ENCODE measurements at regions not wholly inside any gene's neighbourhood (a gene's known extent, or its start where the extent isn't known, plus 50 kb on each side); places are given as distances from the start of the nearest gene placed in this dataset.

DNA sequence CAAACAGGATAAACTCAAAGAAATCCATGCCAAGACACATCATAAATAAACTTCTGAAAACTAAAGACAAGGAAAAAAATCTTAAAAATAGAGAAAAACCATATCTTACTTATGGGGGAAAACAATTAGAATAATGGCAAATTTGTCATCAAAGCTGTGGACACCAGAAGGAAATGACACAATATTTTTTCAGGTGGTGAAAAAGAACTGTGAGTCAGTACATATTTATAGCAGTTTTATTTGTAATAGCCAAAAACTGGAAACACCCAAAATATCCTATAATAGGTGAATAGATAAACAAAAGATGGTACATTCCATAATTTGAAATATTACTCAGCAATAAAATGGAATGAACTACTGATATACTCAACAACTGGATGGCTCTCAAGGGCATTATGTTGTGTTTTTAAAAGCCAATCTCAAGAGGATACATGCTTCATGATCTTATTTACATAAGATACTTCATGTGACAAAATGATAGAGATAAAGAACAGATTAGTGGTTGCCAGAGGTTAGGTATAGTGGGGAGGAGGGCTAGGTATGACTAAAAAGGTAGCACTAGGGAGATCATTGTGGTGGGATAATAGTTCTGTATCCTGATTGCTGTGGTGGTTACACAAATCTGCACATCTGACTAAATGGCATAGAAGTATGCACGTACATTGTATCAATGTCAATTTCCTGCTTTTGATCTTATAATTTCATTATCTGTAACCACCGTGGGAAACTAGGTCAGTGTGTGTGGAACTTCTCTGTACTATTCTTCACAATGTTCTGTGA lies 191.9 kb downstream of the PPP1R2C start:
- Histone ChIP-seq H3K4me2 (ENCODE audit: low read length) (no peak overlapping the region), H3K27ac (ENCODE audit: low read depth, low read length) (no peak overlapping the region), H3K4me1 (ENCODE audit: control insufficient read depth, low read length) (peaks cover 3% of the 10 kb centered on the region; the same call in 1 of the 2 replicates), H3F3A (ENCODE audit: control insufficient read depth, insufficient read depth) (no peaks in the 10 kb centered on the region), H3K79me2 (ENCODE audit: control insufficient read depth, low read length) (no peaks in the 10 kb centered on the region), H4K20me1 (ENCODE audit: control insufficient read depth, insufficient read depth, low read depth, low read length) (no peaks in the 10 kb centered on the region), H3K4me3 (ENCODE audit: low read length) (no peak overlapping the region), H3K27me3 (ENCODE audit: control insufficient read depth, low read length) (no peaks in the 10 kb centered on the region), H3K9me2 (replicated peaks; ENCODE audit: control insufficient read depth, low read length) (no peaks in the 10 kb centered on the region), H3K9me3 (ENCODE audit: control insufficient read depth, insufficient read depth, low read length) (no peaks in the 10 kb centered on the region), H3K36me3 (ENCODE audit: control insufficient read depth, low read length) (no peaks in the 10 kb centered on the region)
- TF ChIP-seq EZH2phosphoT487 (IDR thresholded peaks at IDR 0.05; ENCODE audit: borderline replicate concordance, low read length) = no peak
- TF ChIP-seq, protein P1, sequence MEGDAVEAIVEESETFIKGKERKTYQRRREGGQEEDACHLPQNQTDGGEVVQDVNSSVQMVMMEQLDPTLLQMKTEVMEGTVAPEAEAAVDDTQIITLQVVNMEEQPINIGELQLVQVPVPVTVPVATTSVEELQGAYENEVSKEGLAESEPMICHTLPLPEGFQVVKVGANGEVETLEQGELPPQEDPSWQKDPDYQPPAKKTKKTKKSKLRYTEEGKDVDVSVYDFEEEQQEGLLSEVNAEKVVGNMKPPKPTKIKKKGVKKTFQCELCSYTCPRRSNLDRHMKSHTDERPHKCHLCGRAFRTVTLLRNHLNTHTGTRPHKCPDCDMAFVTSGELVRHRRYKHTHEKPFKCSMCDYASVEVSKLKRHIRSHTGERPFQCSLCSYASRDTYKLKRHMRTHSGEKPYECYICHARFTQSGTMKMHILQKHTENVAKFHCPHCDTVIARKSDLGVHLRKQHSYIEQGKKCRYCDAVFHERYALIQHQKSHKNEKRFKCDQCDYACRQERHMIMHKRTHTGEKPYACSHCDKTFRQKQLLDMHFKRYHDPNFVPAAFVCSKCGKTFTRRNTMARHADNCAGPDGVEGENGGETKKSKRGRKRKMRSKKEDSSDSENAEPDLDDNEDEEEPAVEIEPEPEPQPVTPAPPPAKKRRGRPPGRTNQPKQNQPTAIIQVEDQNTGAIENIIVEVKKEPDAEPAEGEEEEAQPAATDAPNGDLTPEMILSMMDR (IDR thresholded peaks at IDR 0.05; ENCODE audit: low read depth, low read length, poor library complexity, severe bottlenecking) = no peak

DNA sequence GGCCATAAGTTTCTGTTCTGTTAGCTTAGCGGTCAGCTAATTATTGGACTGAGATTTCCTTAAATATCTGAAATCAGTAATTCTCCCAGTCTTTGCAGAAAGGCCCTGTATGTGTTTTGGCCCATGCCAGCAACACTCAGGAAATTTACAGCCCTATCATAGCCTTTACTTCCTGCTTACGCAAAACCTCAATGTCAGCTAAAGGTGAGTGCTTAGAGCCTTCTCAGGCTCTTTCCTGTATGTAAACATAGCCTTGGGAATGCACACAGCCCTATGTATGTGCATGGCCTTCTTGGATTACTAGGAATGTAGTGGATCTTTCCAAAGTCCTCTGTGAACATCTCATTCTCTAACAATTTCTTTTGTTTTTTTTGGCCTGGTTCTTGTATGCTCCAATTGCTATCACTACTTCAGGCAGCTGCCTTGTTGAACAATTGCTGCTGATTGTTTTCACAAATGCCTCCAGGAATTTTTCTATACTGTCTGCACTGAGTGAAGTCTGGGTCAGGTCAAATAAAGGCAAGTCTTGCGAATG lies 200.0 kb downstream of the PPP1R2C start:
- H3K9me2 ChIP-seq (replicated peaks; ENCODE audit: control insufficient read depth, low read length) = no peaks in the 10 kb centered on the region
- no peak overlapping the region for H3K4me2 ChIP-seq (ENCODE audit: low read length)
- no peaks in the 10 kb centered on the region for H3K27me3 ChIP-seq (ENCODE audit: control insufficient read depth, low read length)
- no peaks in the 10 kb centered on the region for H4K20me1 ChIP-seq (ENCODE audit: control insufficient read depth, insufficient read depth, low read depth, low read length)
- H3K9me3 ChIP-seq (ENCODE audit: control insufficient read depth, insufficient read depth, low read length) = no peaks in the 10 kb centered on the region
- H3K36me3 ChIP-seq (ENCODE audit: control insufficient read depth, low read length) = no peaks in the 10 kb centered on the region
- no peaks in the 10 kb centered on the region for H3K4me1 ChIP-seq (ENCODE audit: control insufficient read depth, low read length)
- no peak overlapping the region for H3K27ac ChIP-seq (ENCODE audit: low read depth, low read length)
- H3K79me2 ChIP-seq (ENCODE audit: control insufficient read depth, low read length) = no peaks in the 10 kb centered on the region
- TF ChIP-seq, protein P1 (IDR thresholded peaks at IDR 0.05; ENCODE audit: low read depth, low read length, poor library complexity, severe bottlenecking) = no peak
- TF ChIP-seq EZH2phosphoT487 (IDR thresholded peaks at IDR 0.05; ENCODE audit: borderline replicate concordance, low read length) = no peak
- no peaks in the 10 kb centered on the region for H3F3A ChIP-seq (ENCODE audit: control insufficient read depth, insufficient read depth)
- no peak overlapping the region for H3K4me3 ChIP-seq (ENCODE audit: low read length)

DNA sequence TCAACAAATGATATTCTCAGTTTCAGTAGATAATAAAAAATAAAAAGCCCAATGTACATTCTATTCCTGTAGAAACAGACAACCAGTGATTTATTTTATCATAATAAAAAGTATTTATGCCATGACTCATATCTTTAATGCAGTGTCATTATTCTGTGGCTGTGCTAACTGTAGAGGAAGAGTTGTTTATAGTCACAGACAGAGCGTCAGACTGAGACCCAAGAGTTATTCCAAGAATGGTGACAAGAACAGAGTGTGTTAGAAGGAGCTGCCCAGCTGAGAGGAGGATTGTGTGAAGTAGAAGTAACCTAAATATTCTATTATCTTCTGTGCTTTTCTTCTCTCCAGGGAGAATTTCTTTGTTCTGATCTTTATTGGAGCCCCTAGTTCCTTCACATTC lies 210.7 kb downstream of the PPP1R2C start:
- TF ChIP-seq, protein P1 (IDR thresholded peaks at IDR 0.05; ENCODE audit: low read depth, low read length, poor library complexity, severe bottlenecking) = no peak
- no peak for TF ChIP-seq EZH2phosphoT487 (IDR thresholded peaks at IDR 0.05; ENCODE audit: borderline replicate concordance, low read length)
- Histone ChIP-seq H3K79me2 (ENCODE audit: control insufficient read depth, low read length) (no peaks in the 10 kb centered on the region), H3K36me3 (ENCODE audit: control insufficient read depth, low read length) (no peaks in the 10 kb centered on the region), H3K9me3 (ENCODE audit: control insufficient read depth, insufficient read depth, low read length) (no peaks in the 10 kb centered on the region), H3F3A (ENCODE audit: control insufficient read depth, insufficient read depth) (no peaks in the 10 kb centered on the region), H3K27me3 (ENCODE audit: control insufficient read depth, low read length) (no peaks in the 10 kb centered on the region), H3K4me3 (ENCODE audit: low read length) (no peak overlapping the region), H3K4me2 (ENCODE audit: low read length) (no peak overlapping the region), H4K20me1 (ENCODE audit: control insufficient read depth, insufficient read depth, low read depth, low read length) (no peaks in the 10 kb centered on the region), H3K4me1 (ENCODE audit: control insufficient read depth, low read length) (no peaks in the 10 kb centered on the region), H3K9me2 (replicated peaks; ENCODE audit: control insufficient read depth, low read length) (no peaks in the 10 kb centered on the region), H3K27ac (ENCODE audit: low read depth, low read length) (no peak overlapping the region)
